GM23338 (cell line): ENCODE measurements at regions not wholly inside any gene's neighbourhood (a gene's known extent, or its start where the extent isn't known, plus 50 kb on each side); places are given as distances from the start of the nearest gene placed in this dataset.

Experiments
- CTCF ChIP-seq, 2 experiments: fragments of 200-600 bp in 1 of 2; sonication (generic) in 1 of 2; conservative IDR thresholded peaks; 2 replicates each; pipeline versions ENCODE4 v1.5.1 to v1.6.1; 2016 to 2017; ENCODE audit warnings: antibody characterized with exemption in 2 of 2, low read depth in 2 of 2, mild to moderate bottlenecking in 2 of 2, moderate library complexity in 1 of 2
- EZH2phosphoT487 ChIP-seq: fragments of 200-600 bp; sonication (generic); IDR thresholded peaks from one replicate; pipeline ENCODE4 v1.8.1; 2018; ENCODE audit warnings: antibody characterized with exemption; ENCODE audit not compliant: unreplicated experiment
- JUNB ChIP-seq: IDR thresholded peaks from one replicate; pipeline ENCODE4 v1.6.1; 2016; ENCODE audit warnings: antibody characterized with exemption; ENCODE audit not compliant: unreplicated experiment
- REST ChIP-seq: IDR thresholded peaks from one replicate; pipeline ENCODE4 v1.6.1; 2018; ENCODE audit warnings: antibody characterized with exemption; ENCODE audit not compliant: unreplicated experiment

GRCh38 chr2:181169503-181169902 is 189.1 kb downstream of the UBE2E3 start:
- TF ChIP-seq CTCF (conservative IDR thresholded peaks at IDR 0.05; ENCODE audit: low read depth in 2 of 2) = no peak
- no peak for TF ChIP-seq EZH2phosphoT487
- no peak for TF ChIP-seq REST
- no peak for TF ChIP-seq JUNB
